NCI-H2196 treated with DMSO at 0.1 percent for 48 hours (cell line): ENCODE measurements at regions not wholly inside any gene's neighbourhood (a gene's known extent, or its start where the extent isn't known, plus 50 kb on each side); places are given as distances from the start of the nearest gene placed in this dataset.

Experiments used
- DNase-seq: peaks from one replicate; lab custom pipeline; 2025; ENCODE audit not compliant: unreplicated experiment; lab: John Stamatoyannopoulos, UW

GRCh38 chr9:93900971-93901861, 53.9 kb downstream of the BARX1 start:
- DNase-seq: no peak

- no peak for DNase-seq
Measured at GRCh38 chr9:93900436-93900819, 54.7 kb downstream of the BARX1 start.

GRCh38 chr9:93899609-93900435, 55.3 kb downstream of the BARX1 start:
- no peak for DNase-seq

GRCh38 chr9:93898502-93899426, 56.4 kb downstream of the BARX1 start:
- DNase-seq: no peak

- no peak for DNase-seq
Measured at GRCh38 chr9:93898026-93898425, 57.1 kb downstream of the BARX1 start.

- no peak for DNase-seq
Measured at GRCh38 chr9:93897075-93897970, 57.8 kb downstream of the BARX1 start.

- no peak for DNase-seq
Measured at GRCh38 chr9:93896496-93897033, 58.6 kb downstream of the BARX1 start.

GRCh38 chr9:93896093-93896492, 59.1 kb downstream of the BARX1 start:
- DNase-seq: no peak

GRCh38 chr9:93895535-93895934, 59.6 kb downstream of the BARX1 start:
- DNase-seq: no peak

GRCh38 chr9:93894691-93895079, 60.5 kb downstream of the BARX1 start:
- no peak for DNase-seq

GRCh38 chr9:93893899-93894690, 61.1 kb downstream of the BARX1 start:
- no peak for DNase-seq

- no peak for DNase-seq
Measured at GRCh38 chr9:93893194-93893593, 62.0 kb downstream of the BARX1 start.

GRCh38 chr9:93892748-93893147, 62.4 kb downstream of the BARX1 start:
- no peak for DNase-seq

- DNase-seq: no peak
Measured at GRCh38 chr9:93891549-93892310, 63.4 kb downstream of the BARX1 start.

- no peak for DNase-seq
Measured at GRCh38 chr9:93891050-93891449, 64.1 kb downstream of the BARX1 start.

- peak; percentile 21 for DNase-seq
Measured at GRCh38 chr9:93890436-93890935, 64.7 kb downstream of the BARX1 start.

GRCh38 chr9:93886911-93887310, 68.2 kb downstream of the BARX1 start:
- DNase-seq: no peak

- no peak for DNase-seq
Measured at GRCh38 chr9:93884808-93885207, 70.3 kb downstream of the BARX1 start.
